22Rv1 (cell line): ENCODE measurements at regions not wholly inside any gene's neighbourhood (a gene's known extent, or its start where the extent isn't known, plus 50 kb on each side); places are given as distances from the start of the nearest gene placed in this dataset.
"Not testable (repeated sequence)": the region's sequence is repeated elsewhere in the genome, so short reads cannot be mapped to it uniquely, and the experiment has no call there.

Source experiments
- H3K27ac ChIP-seq: fragments of 450-650 bp; 2 replicates; pipeline ENCODE4 v1.5.1; 2017
- CTCF ChIP-seq: fragments of 450-650 bp; IDR thresholded peaks from 2 replicates; pipeline ENCODE4 v1.5.1; 2017; ENCODE audit warnings: mild to moderate bottlenecking
- ZFX ChIP-seq: fragments of 450-650 bp; IDR thresholded peaks from 2 replicates; pipeline ENCODE4 v1.6.1; 2017; ENCODE audit warnings: antibody characterized with exemption, borderline replicate concordance

- TF ChIP-seq CTCF (no peak), ZFX (no peak)
- H3K27ac ChIP-seq: no peak overlapping the region
Observed at GRCh38 chr18:38646296-38646695, 1080.7 kb upstream of the CELF4 start.

- H3K27ac ChIP-seq: no peak overlapping the region
- TF ChIP-seq CTCF (no peak), ZFX (no peak)
Observed at GRCh38 chr18:38644875-38645641, 1079.5 kb upstream of the CELF4 start.

GRCh38 chr18:38642711-38643110 lies 1077.1 kb upstream of the CELF4 start:
- TF ChIP-seq CTCF (no peak), ZFX (no peak)
- no peak overlapping the region for H3K27ac ChIP-seq

- H3K27ac ChIP-seq: not testable (repeated sequence)
Observed at GRCh38 chr18:38639700-38640099, 1074.1 kb upstream of the CELF4 start.

GRCh38 chr18:38635709-38636430 lies 1070.3 kb upstream of the CELF4 start:
- TF ChIP-seq CTCF (no peak), ZFX (no peak)
- no peak overlapping the region for H3K27ac ChIP-seq

GRCh38 chr18:38634117-38634516 lies 1068.5 kb upstream of the CELF4 start:
- no peak overlapping the region for H3K27ac ChIP-seq
- TF ChIP-seq ZFX (no peak), CTCF (no peak)

- H3K27ac ChIP-seq: no peak overlapping the region
- TF ChIP-seq CTCF: no peak
Observed at GRCh38 chr18:38633333-38633732, 1067.7 kb upstream of the CELF4 start.

- TF ChIP-seq ZFX (no peak), CTCF (no peak)
- no peak overlapping the region for H3K27ac ChIP-seq
Observed at GRCh38 chr18:38619129-38619528, 1053.5 kb upstream of the CELF4 start.
